ENCODE measurements at regions not wholly inside any gene's neighbourhood (a gene's known extent, or its start where the extent isn't known, plus 50 kb on each side); places are given as distances from the start of the nearest gene placed in this dataset.

- in situ Hi-C loops (cut with MboI; ENCODE audit: low sequenced_read_pairs in 4 of 4): loop anchor here in 2 of 4 donors (25.0 kb wide), 1 partner anchor 799 kb away; no protein-coding TSS in a partner anchor
- ATAC-seq: no peak
Observed at GRCh38 chrX:138763761-138764160, 52.2 kb upstream of the FGF13 start.

GRCh38 chrX:138761380-138761779 is 49.9 kb upstream of the FGF13 start:
- H3K9me3 ChIP-seq: no peaks in the 10 kb centered on the region
- H3K27ac ChIP-seq: no peak overlapping the region
- H3K4me3 ChIP-seq: no peak overlapping the region
- DNase-seq (no peak), ATAC-seq (no peak)
- TF ChIP-seq POLR2A (IDR thresholded peaks at IDR 0.05) (no peak), CTCF (IDR thresholded peaks at IDR 0.05 in 4 of 5, conservative IDR thresholded peaks at IDR 0.05 in 1 of 5) (no peak)
- no peaks in the 10 kb centered on the region for H3K27me3 ChIP-seq
- H3K4me1 ChIP-seq: peaks cover 0 to 11% of the 10 kb centered on the region in 2 donors
- intact Hi-C loops (cut with DNase I; ENCODE audit: low total_unique reads): no loop called here
- in situ Hi-C loops (cut with MboI; ENCODE audit: low sequenced_read_pairs in 4 of 4): loop anchor here in 2 of 4 donors (25.0 kb wide), 1 partner anchor 801 kb away; no protein-coding TSS in a partner anchor
- no peaks in the 10 kb centered on the region for H3K36me3 ChIP-seq

More at GRCh38 chrX:138763761-138764160, 52.2 kb upstream of the FGF13 start:
- H3K27ac ChIP-seq: no peak overlapping the region
- H3K4me1 ChIP-seq: peaks cover 0 to 11% of the 10 kb centered on the region in 2 donors
- H3K36me3 ChIP-seq: no peaks in the 10 kb centered on the region
- H3K9me3 ChIP-seq: no peaks in the 10 kb centered on the region
- TF ChIP-seq POLR2A (IDR thresholded peaks at IDR 0.05) (no peak), CTCF (IDR thresholded peaks at IDR 0.05 in 4 of 5, conservative IDR thresholded peaks at IDR 0.05 in 1 of 5) (no peak)
- intact Hi-C loops (cut with DNase I; ENCODE audit: low total_unique reads): no loop called here
- no peak for DNase-seq
- H3K4me3 ChIP-seq: no peak overlapping the region
- H3K27me3 ChIP-seq: no peaks in the 10 kb centered on the region
